CD14-positive monocyte (primary cell): ENCODE measurements at regions not wholly inside any gene's neighbourhood (a gene's known extent, or its start where the extent isn't known, plus 50 kb on each side); places are given as distances from the start of the nearest gene placed in this dataset.

Source experiments
- DNase-seq, 3 donors: peaks; one replicate each; pipeline ENCODE4 v3.0.0-alpha.2; 2011 to 2022
- H2AFZ ChIP-seq: 2 replicates; pipeline ENCODE4 v1.6.0; 2012; ENCODE audit warnings: mild to moderate bottlenecking, low read depth, low read length, inconsistent platforms; ENCODE audit not compliant: insufficient read depth, poor library complexity, severe bottlenecking
- H3K27ac ChIP-seq, 2 donors: 1 replicate in 1 of 2; 2 replicates in 1 of 2; pipeline ENCODE4 v1.5.1; 2012 to 2013; ENCODE audit warnings: low read length in 2 of 2, control low read depth in 1 of 2, inconsistent platforms in 1 of 2, low read depth in 1 of 2, mild to moderate bottlenecking in 1 of 2
- H3K27me3 ChIP-seq, 2 donors: one replicate each; pipeline versions ENCODE4 v1.6.0 to v1.6.1; 2011 to 2013; ENCODE audit warnings: low read length in 2 of 2; ENCODE audit not compliant: control insufficient read depth in 2 of 2, insufficient read depth in 2 of 2
- H3K36me3 ChIP-seq, 2 donors: replicated peaks in 1 of 2; 1 replicate in 1 of 2; 2 replicates in 1 of 2; pipeline versions ENCODE4 v1.5.1 to v1.6.1; 2012 to 2013; ENCODE audit warnings: low read length in 2 of 2, control low read depth in 1 of 2, inconsistent platforms in 1 of 2, mild to moderate bottlenecking in 1 of 2; ENCODE audit not compliant: insufficient read depth in 2 of 2, control insufficient read depth in 1 of 2
- H3K4me1 ChIP-seq, 2 donors: 1 replicate in 1 of 2; 2 replicates in 1 of 2; pipeline versions ENCODE4 v1.5.1 to v1.6.1; 2012 to 2013; ENCODE audit warnings: low read length in 2 of 2, control low read depth in 1 of 2, inconsistent platforms in 1 of 2, mild to moderate bottlenecking in 1 of 2, moderate library complexity in 1 of 2; ENCODE audit not compliant: insufficient read depth in 2 of 2, control insufficient read depth in 1 of 2
- H3K4me2 ChIP-seq: replicated peaks from 2 replicates; pipeline ENCODE3; 2012; ENCODE audit warnings: low read length, moderate library complexity, mild to moderate bottlenecking; ENCODE audit not compliant: poor library complexity, severe bottlenecking; ENCODE audit errors: extremely low read depth
- H3K4me3 ChIP-seq, 3 experiments: fragments of 200-600 bp in 1 of 3; sonication (generic) in 1 of 3; replicated peaks in 1 of 3; 1 replicate in 2 of 3; 2 replicates in 1 of 3; pipeline ENCODE4 v1.5.1; 2011 to 2013; ENCODE audit warnings: low read length in 3 of 3, mild to moderate bottlenecking in 3 of 3, control low read depth in 2 of 3, low read depth in 2 of 3, inconsistent platforms in 1 of 3, moderate library complexity in 1 of 3
- H3K79me2 ChIP-seq: 2 replicates; pipeline ENCODE4 v1.6.0; 2012; ENCODE audit warnings: mild to moderate bottlenecking, control low read depth, inconsistent platforms, low read length, moderate library complexity; ENCODE audit not compliant: insufficient read depth
- H3K9ac ChIP-seq: 2 replicates; pipeline ENCODE4 v1.6.0; 2017; ENCODE audit warnings: low read length, mild to moderate bottlenecking; ENCODE audit not compliant: insufficient read depth, poor library complexity, severe bottlenecking
- H3K9me3 ChIP-seq, 2 donors: replicated peaks in 1 of 2; 1 replicate in 1 of 2; 2 replicates in 1 of 2; pipeline versions ENCODE4 v1.5.1 to v1.6.1; 2012 to 2013; ENCODE audit warnings: low read length in 2 of 2, control low read depth in 1 of 2; ENCODE audit not compliant: control insufficient read depth in 1 of 2, insufficient read depth in 1 of 2
- H4K20me1 ChIP-seq: 2 replicates; pipeline ENCODE4 v1.6.0; 2012; ENCODE audit warnings: mild to moderate bottlenecking, low read length, control low read depth, moderate library complexity; ENCODE audit not compliant: insufficient read depth
- H3K27ac Mint-ChIP-seq, 7 donors: one replicate each; pipeline ENCODE4 v1.8.0; 2020; ENCODE audit warnings: mild to moderate bottlenecking in 7 of 7, mixed read lengths in 7 of 7, moderate library complexity in 6 of 7, inconsistent platforms in 2 of 7
- H3K27me3 Mint-ChIP-seq, 3 donors: one replicate each; pipeline ENCODE4 v1.8.0; 2021 to 2022; ENCODE audit warnings: low read depth in 3 of 3, mild to moderate bottlenecking in 3 of 3, mixed read lengths in 3 of 3, moderate library complexity in 3 of 3, inconsistent platforms in 1 of 3
- H3K36me3 Mint-ChIP-seq, 2 donors: one replicate each; pipeline ENCODE4 v1.8.0; 2020; ENCODE audit warnings: mixed read lengths in 2 of 2, inconsistent platforms in 1 of 2, mild to moderate bottlenecking in 1 of 2
- H3K4me1 Mint-ChIP-seq: one replicate; pipeline ENCODE4 v1.8.0; 2020; ENCODE audit warnings: mild to moderate bottlenecking, mixed read lengths
- H3K4me3 Mint-ChIP-seq, 2 donors: one replicate each; pipeline ENCODE4 v1.8.0; 2020; ENCODE audit warnings: mild to moderate bottlenecking in 2 of 2, mixed read lengths in 2 of 2, moderate library complexity in 1 of 2
- H3K9me3 Mint-ChIP-seq, 7 donors: one replicate each; pipeline ENCODE4 v1.8.0; 2020 to 2022; ENCODE audit warnings: mixed read lengths in 7 of 7, mild to moderate bottlenecking in 6 of 7, moderate library complexity in 6 of 7, inconsistent platforms in 2 of 7
- WGBS: methylation state at CpG from one replicate; pipeline ENCODE4 v1.1.5; 2013; ENCODE audit warnings: missing lambda C conversion rate; ENCODE audit not compliant: insufficient coverage; 5-methylcytosine and 5-hydroxymethylcytosine counted together
- intact Hi-C, 2 donors: fragments of 100-400 bp; cut with micrococcal nuclease; formaldehyde crosslinking; loops; one replicate each; pipeline versions ENCODE4 v1.15.0 to v1.15.1; 2023
- TF ChIP-seq, protein P1 (sequence below): fragments of 200-600 bp; IDR thresholded peaks from one replicate; pipeline ENCODE4 v1.8.0; 2022; ENCODE audit warnings: antibody characterized with exemption, mild to moderate bottlenecking

DNA sequence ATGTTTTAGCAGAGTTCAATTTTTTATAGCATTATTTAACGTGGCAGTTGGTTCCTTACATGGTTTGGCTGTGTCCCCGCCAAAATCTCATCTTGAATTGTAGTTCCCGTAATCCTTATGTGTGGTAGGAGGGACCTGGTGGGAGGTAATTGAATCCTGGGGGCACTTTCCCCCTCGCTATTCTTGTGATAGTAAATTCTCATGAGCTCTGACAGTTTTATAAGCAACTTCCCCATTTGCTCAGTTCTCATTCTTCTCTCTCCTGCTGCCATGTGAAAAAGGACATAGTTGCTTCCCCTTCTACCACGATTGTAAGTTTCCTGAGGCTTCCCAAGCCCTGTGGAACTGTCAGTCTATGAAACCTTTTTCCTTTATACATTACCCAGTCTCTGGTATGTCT lies 329.5 kb downstream of the GRIA2 start:
- no peaks in the 10 kb centered on the region for H3K36me3 Mint-ChIP-seq
- intact Hi-C loops, result no loop called here
- H3K9me3 ChIP-seq, result peaks cover 3 to 6% of the 10 kb centered on the region in 2 donors
- no peak overlapping the region for H2AFZ ChIP-seq
- H3K79me2 ChIP-seq, result no peaks in the 10 kb centered on the region
- no peaks in the 10 kb centered on the region for H3K27me3 ChIP-seq
- H3K27ac ChIP-seq, result no peak overlapping the region
- no peaks in the 10 kb centered on the region for H3K4me1 Mint-ChIP-seq
- no peak overlapping the region for H3K4me3 ChIP-seq
- H3K9me3 Mint-ChIP-seq, result peaks cover 1 to 7% (median 3%) of the 10 kb centered on the region in 7 donors
- WGBS, result no CpG with 5 or more reads among the region's 5 CpGs
- TF ChIP-seq, protein P1, sequence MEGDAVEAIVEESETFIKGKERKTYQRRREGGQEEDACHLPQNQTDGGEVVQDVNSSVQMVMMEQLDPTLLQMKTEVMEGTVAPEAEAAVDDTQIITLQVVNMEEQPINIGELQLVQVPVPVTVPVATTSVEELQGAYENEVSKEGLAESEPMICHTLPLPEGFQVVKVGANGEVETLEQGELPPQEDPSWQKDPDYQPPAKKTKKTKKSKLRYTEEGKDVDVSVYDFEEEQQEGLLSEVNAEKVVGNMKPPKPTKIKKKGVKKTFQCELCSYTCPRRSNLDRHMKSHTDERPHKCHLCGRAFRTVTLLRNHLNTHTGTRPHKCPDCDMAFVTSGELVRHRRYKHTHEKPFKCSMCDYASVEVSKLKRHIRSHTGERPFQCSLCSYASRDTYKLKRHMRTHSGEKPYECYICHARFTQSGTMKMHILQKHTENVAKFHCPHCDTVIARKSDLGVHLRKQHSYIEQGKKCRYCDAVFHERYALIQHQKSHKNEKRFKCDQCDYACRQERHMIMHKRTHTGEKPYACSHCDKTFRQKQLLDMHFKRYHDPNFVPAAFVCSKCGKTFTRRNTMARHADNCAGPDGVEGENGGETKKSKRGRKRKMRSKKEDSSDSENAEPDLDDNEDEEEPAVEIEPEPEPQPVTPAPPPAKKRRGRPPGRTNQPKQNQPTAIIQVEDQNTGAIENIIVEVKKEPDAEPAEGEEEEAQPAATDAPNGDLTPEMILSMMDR, result no peak
- H3K36me3 ChIP-seq, result no peaks in the 10 kb centered on the region
- no peak for DNase-seq
- no peak overlapping the region for H3K27ac Mint-ChIP-seq
- no peaks in the 10 kb centered on the region for H3K27me3 Mint-ChIP-seq
- no peak overlapping the region for H3K4me3 Mint-ChIP-seq
- H3K4me1 ChIP-seq, result no peaks in the 10 kb centered on the region
- H4K20me1 ChIP-seq, result no peaks in the 10 kb centered on the region
- no peak overlapping the region for H3K9ac ChIP-seq
- H3K4me2 ChIP-seq, result no peak overlapping the region

DNA sequence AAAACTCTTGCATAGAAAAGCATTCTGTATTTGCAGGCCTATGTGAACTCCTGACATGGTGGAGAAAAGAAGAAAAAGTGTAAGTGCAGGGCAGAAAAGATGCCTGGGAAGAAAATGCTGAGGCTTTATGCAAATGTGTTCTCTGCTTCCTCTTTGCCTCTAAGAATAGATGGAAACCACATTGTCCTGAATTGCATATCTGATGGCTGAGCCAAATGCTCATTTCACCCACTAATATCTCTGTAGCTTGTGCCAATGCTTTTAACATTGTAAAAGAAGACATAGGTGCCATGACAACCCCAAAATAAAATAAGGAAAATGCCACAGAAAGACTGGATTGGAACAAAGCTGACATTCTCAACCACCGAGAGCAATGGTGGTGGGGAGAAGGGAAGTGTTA lies 307.4 kb downstream of the GRIA2 start:
- Histone ChIP-seq H2AFZ (no peak overlapping the region), H3K9me3 (peaks cover 24 to 27% of the 10 kb centered on the region in 2 donors), H3K36me3 (no peaks in the 10 kb centered on the region), H3K4me3 (no peak overlapping the region), H3K79me2 (no peaks in the 10 kb centered on the region), H3K27ac (no peak overlapping the region), H3K27me3 (no peaks in the 10 kb centered on the region), H3K4me1 (no peaks in the 10 kb centered on the region), H3K4me2 (no peak overlapping the region), H3K9ac (no peak overlapping the region), H4K20me1 (no peaks in the 10 kb centered on the region)
- 89% methylated on average over 1 of the region's 1 CpG for WGBS
- no peak overlapping the region for H3K4me3 Mint-ChIP-seq
- DNase-seq, result no peak
- intact Hi-C loops, result no loop called here
- H3K27me3 Mint-ChIP-seq, result no peaks in the 10 kb centered on the region
- H3K4me1 Mint-ChIP-seq, result no peaks in the 10 kb centered on the region
- TF ChIP-seq, protein P1, result no peak
- H3K9me3 Mint-ChIP-seq, result peaks cover 12 to 26% (median 16%) of the 10 kb centered on the region in 7 donors
- no peak overlapping the region for H3K27ac Mint-ChIP-seq
- H3K36me3 Mint-ChIP-seq, result no peaks in the 10 kb centered on the region
